ENCODE measurements at regions not wholly inside any gene's neighbourhood (a gene's known extent, or its start where the extent isn't known, plus 50 kb on each side); places are given as distances from the start of the nearest gene placed in this dataset.

DNA sequence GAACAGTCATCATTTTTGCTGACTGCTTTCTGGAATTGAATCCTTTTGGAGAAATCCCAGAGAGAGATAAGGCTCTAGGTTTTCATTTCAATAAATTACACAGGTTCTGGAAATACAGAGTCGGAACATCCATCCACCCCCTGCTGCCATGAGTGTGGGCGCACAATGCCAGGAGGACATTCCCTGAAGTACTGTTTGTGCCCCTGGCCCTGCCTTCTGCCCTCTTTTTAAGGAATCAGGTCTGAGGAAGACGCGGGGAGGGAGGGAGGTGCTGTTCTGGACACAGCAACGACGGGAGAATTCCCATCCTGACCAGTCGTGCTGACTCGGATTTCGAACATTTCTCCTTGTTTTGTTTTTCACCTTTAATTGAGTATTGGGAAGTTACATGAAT, 69.0 kb downstream of the SEC61G start:
- Histone ChIP-seq H3K27ac (ENCODE audit: low read length, poor library complexity, severe bottlenecking) (no peak overlapping the region), H2AK5ac (ENCODE audit: low read length, severe bottlenecking) (no peak overlapping the region), H2AFZ (ENCODE audit: low read depth, low read length) (no peak overlapping the region), H3K23ac (ENCODE audit: low read length in 2 of 2) (no peak overlapping the region), H3K4me3 (ENCODE audit: insufficient read depth in 1 of 2, low read depth in 1 of 2, low read length in 2 of 2) (no peak overlapping the region), H3K27me3 (ENCODE audit: control insufficient read depth in 1 of 2, insufficient read depth in 1 of 2, low read length in 2 of 2) (no peaks in the 10 kb centered on the region), H4K8ac (ENCODE audit: low read length) (no peak overlapping the region), H3K14ac (ENCODE audit: low read length in 2 of 2) (no peak overlapping the region), H3K9me3 (ENCODE audit: control insufficient read depth, low read length) (no peaks in the 10 kb centered on the region), H3K18ac (ENCODE audit: low read depth in 1 of 2, low read length in 2 of 2) (no peak overlapping the region), H3K36me3 (ENCODE audit: control insufficient read depth in 1 of 2, insufficient read depth in 2 of 2, low read depth in 1 of 2, low read length in 2 of 2) (no peaks in the 10 kb centered on the region), H4K91ac (ENCODE audit: low read length) (no peak overlapping the region), H3K4ac (ENCODE audit: low read depth in 1 of 2, low read length in 2 of 2) (no peak overlapping the region), H2BK120ac (ENCODE audit: low read depth, low read length) (no peak overlapping the region), H2BK5ac (ENCODE audit: low read depth, low read length, poor library complexity, severe bottlenecking) (no peak overlapping the region), H2BK15ac (ENCODE audit: low read depth, poor library complexity, severe bottlenecking) (no peak overlapping the region), H2BK12ac (ENCODE audit: low read length in 2 of 2) (no peak overlapping the region), H3K9ac (ENCODE audit: low read length) (no peak overlapping the region), H3K79me1 (replicated peaks; ENCODE audit: low read length, poor library complexity, severe bottlenecking) (no peaks in the 10 kb centered on the region), H3K4me2 (ENCODE audit: low read length, poor library complexity, severe bottlenecking) (no peak overlapping the region), H3K4me1 (ENCODE audit: control insufficient read depth, insufficient read depth, low read depth, low read length) (no peaks in the 10 kb centered on the region)
- WGBS, result 69% methylated on average over 9 of the region's 9 CpGs
- no peak for DNase-seq

DNA sequence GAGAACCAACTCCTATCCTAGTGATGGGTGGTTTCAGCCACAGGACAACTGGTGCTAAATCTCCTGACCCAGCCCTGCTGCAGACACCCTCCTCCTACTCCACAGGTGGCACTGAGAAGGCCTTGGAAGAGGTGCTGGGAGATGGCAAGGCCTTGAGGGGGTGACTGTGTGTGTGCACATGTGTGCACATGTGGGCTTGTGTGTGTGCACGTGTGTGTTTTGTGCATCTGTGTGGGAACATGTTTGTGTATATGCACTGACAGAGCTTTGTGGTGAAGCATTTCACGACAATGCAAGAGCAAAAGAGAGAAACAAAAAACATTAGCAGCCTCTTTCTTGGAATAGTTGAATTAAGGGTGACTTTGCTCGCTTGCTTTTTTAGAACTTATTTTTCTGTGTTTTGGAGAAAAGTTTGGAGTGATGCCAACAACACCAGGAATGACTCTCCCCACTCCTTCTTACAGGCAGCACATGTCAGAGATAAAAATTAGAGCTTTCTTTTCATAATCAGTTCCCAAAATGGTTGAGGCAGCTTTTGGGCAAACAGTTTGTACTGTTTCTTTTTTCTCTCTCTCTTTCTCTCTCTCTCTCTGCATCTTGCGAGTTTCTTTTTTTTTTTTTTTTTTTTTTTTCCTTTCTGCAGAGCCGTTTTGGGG, 69.5 kb downstream of the SEC61G start:
- H2BK15ac ChIP-seq (ENCODE audit: low read depth, poor library complexity, severe bottlenecking), result no peak overlapping the region
- no peak overlapping the region for H3K27ac ChIP-seq (ENCODE audit: low read length, poor library complexity, severe bottlenecking)
- no peak overlapping the region for H3K4me3 ChIP-seq (ENCODE audit: insufficient read depth in 1 of 2, low read depth in 1 of 2, low read length in 2 of 2)
- no peak overlapping the region for H2AFZ ChIP-seq (ENCODE audit: low read depth, low read length)
- no peak overlapping the region for H2AK5ac ChIP-seq (ENCODE audit: low read length, severe bottlenecking)
- H3K9me3 ChIP-seq (ENCODE audit: control insufficient read depth, low read length), result no peaks in the 10 kb centered on the region
- DNase-seq, result no peak
- H2BK12ac ChIP-seq (ENCODE audit: low read length in 2 of 2), result no peak overlapping the region
- no peaks in the 10 kb centered on the region for H3K27me3 ChIP-seq (ENCODE audit: control insufficient read depth in 1 of 2, insufficient read depth in 1 of 2, low read length in 2 of 2)
- H4K91ac ChIP-seq (ENCODE audit: low read length), result no peak overlapping the region
- H3K4me2 ChIP-seq (ENCODE audit: low read length, poor library complexity, severe bottlenecking), result no peak overlapping the region
- no peak overlapping the region for H4K8ac ChIP-seq (ENCODE audit: low read length)
- WGBS, result 78% methylated on average over 2 of the region's 5 CpGs
- no peak overlapping the region for H2BK5ac ChIP-seq (ENCODE audit: low read depth, low read length, poor library complexity, severe bottlenecking)
- H3K79me1 ChIP-seq (replicated peaks; ENCODE audit: low read length, poor library complexity, severe bottlenecking), result no peaks in the 10 kb centered on the region
- H3K18ac ChIP-seq (ENCODE audit: low read depth in 1 of 2, low read length in 2 of 2), result no peak overlapping the region
- H3K4me1 ChIP-seq (ENCODE audit: control insufficient read depth, insufficient read depth, low read depth, low read length), result no peaks in the 10 kb centered on the region
- H2BK120ac ChIP-seq (ENCODE audit: low read depth, low read length), result no peak overlapping the region
- no peak overlapping the region for H3K23ac ChIP-seq (ENCODE audit: low read length in 2 of 2)
- no peak overlapping the region for H3K14ac ChIP-seq (ENCODE audit: low read length in 2 of 2)
- no peak overlapping the region for H3K4ac ChIP-seq (ENCODE audit: low read depth in 1 of 2, low read length in 2 of 2)
- H3K9ac ChIP-seq (ENCODE audit: low read length), result no peak overlapping the region
- no peaks in the 10 kb centered on the region for H3K36me3 ChIP-seq (ENCODE audit: control insufficient read depth in 1 of 2, insufficient read depth in 2 of 2, low read depth in 1 of 2, low read length in 2 of 2)

DNA sequence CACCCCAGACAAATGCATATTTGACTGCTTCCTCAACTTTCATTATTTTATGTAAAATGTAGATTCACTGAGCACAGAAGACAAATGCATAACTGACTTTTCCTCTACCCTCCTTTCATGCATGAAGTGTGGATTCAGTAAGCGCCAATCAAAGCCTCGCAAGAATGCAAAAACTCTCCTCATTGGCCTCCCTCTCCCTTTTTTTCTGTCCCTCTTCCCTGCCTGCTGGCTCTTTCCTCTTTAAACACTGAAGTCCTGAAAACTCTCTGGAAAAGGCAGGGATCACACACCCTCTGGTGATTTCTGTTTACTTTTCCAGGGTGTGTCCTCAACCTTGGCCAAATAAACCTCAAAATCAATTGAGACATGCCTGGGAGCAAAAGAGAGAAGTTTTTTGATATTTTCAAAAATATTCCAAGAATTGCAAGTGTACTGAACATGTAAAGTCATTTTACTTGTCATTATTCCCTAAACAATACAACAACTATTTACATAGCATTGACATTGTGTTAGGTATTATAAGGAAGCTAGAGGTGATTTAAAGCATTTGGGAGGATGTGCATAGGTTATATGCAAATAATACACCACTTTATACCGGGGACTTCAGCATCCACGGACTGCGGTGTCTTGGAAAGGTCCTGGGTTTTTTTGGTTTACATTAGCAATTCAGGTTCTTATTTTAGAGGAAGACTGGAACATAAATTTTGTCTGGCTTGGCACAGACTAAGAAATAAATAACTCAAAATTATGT, 71.4 kb downstream of the SEC61G start:
- Histone ChIP-seq H3K27me3 (ENCODE audit: control insufficient read depth in 1 of 2, insufficient read depth in 1 of 2, low read length in 2 of 2) (no peaks in the 10 kb centered on the region), H3K18ac (ENCODE audit: low read depth in 1 of 2, low read length in 2 of 2) (no peak overlapping the region), H3K9me3 (ENCODE audit: control insufficient read depth, low read length) (no peaks in the 10 kb centered on the region), H2BK15ac (ENCODE audit: low read depth, poor library complexity, severe bottlenecking) (no peak overlapping the region), H3K27ac (ENCODE audit: low read length, poor library complexity, severe bottlenecking) (no peak overlapping the region), H3K9ac (ENCODE audit: low read length) (no peak overlapping the region), H2AFZ (ENCODE audit: low read depth, low read length) (no peak overlapping the region), H4K8ac (ENCODE audit: low read length) (no peak overlapping the region), H3K4ac (ENCODE audit: low read depth in 1 of 2, low read length in 2 of 2) (no peak overlapping the region), H3K4me2 (ENCODE audit: low read length, poor library complexity, severe bottlenecking) (no peak overlapping the region), H3K36me3 (ENCODE audit: control insufficient read depth in 1 of 2, insufficient read depth in 2 of 2, low read depth in 1 of 2, low read length in 2 of 2) (no peaks in the 10 kb centered on the region), H3K23ac (ENCODE audit: low read length in 2 of 2) (no peak overlapping the region), H3K79me1 (replicated peaks; ENCODE audit: low read length, poor library complexity, severe bottlenecking) (no peaks in the 10 kb centered on the region), H3K4me1 (ENCODE audit: control insufficient read depth, insufficient read depth, low read depth, low read length) (no peaks in the 10 kb centered on the region), H3K14ac (ENCODE audit: low read length in 2 of 2) (no peak overlapping the region), H2BK5ac (ENCODE audit: low read depth, low read length, poor library complexity, severe bottlenecking) (no peak overlapping the region), H2AK5ac (ENCODE audit: low read length, severe bottlenecking) (no peak overlapping the region), H4K91ac (ENCODE audit: low read length) (no peak overlapping the region), H2BK120ac (ENCODE audit: low read depth, low read length) (no peak overlapping the region), H2BK12ac (ENCODE audit: low read length in 2 of 2) (no peak overlapping the region), H3K4me3 (ENCODE audit: insufficient read depth in 1 of 2, low read depth in 1 of 2, low read length in 2 of 2) (no peak overlapping the region)
- DNase-seq, result no peak
- 85% methylated on average over 3 of the region's 5 CpGs for WGBS

DNA sequence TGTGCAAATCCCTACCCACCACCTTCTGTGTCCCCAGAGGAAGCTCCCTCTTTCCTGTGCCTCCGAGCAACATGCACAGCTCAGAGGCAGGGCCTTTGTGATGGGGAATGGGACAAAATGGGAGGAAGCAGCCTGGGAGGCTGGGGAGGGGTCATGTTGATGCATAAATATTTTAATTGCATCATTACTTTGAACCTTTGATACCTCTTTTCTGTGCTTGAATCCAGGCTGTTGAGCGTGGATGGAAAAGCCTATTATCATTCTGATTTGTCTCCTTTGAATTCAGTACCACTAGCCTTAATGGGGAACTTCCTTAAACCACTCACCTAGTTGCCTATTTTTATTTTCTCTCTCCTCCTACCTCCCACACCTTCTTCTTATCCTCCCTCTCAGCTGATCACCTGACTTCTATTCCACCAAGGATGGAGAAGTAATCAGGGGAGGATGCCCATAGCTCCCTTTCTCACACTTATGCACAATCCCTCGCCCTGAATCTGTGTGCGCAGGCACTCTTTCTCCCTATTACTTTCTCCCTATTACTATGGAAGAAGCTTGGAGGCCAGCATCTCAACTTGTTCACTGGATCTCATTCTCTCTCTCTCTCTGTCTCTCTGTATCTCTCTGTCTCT, 78.5 kb downstream of the SEC61G start:
- no peak overlapping the region for H3K14ac ChIP-seq (ENCODE audit: low read length in 2 of 2)
- H3K27me3 ChIP-seq (ENCODE audit: control insufficient read depth in 1 of 2, insufficient read depth in 1 of 2, low read length in 2 of 2), result no peaks in the 10 kb centered on the region
- no peak overlapping the region for H3K4me2 ChIP-seq (ENCODE audit: low read length, poor library complexity, severe bottlenecking)
- no peak overlapping the region for H2AK5ac ChIP-seq (ENCODE audit: low read length, severe bottlenecking)
- H2BK5ac ChIP-seq (ENCODE audit: low read depth, low read length, poor library complexity, severe bottlenecking), result no peak overlapping the region
- H3K9ac ChIP-seq (ENCODE audit: low read length), result no peak overlapping the region
- no peaks in the 10 kb centered on the region for H3K9me3 ChIP-seq (ENCODE audit: control insufficient read depth, low read length)
- 44% methylated on average over 3 of the region's 4 CpGs for WGBS
- H2BK120ac ChIP-seq (ENCODE audit: low read depth, low read length), result no peak overlapping the region
- DNase-seq, result no peak
- no peak overlapping the region for H2AFZ ChIP-seq (ENCODE audit: low read depth, low read length)
- no peak overlapping the region for H2BK15ac ChIP-seq (ENCODE audit: low read depth, poor library complexity, severe bottlenecking)
- no peak overlapping the region for H2BK12ac ChIP-seq (ENCODE audit: low read length in 2 of 2)
- no peak overlapping the region for H3K4ac ChIP-seq (ENCODE audit: low read depth in 1 of 2, low read length in 2 of 2)
- H3K79me1 ChIP-seq (replicated peaks; ENCODE audit: low read length, poor library complexity, severe bottlenecking), result no peaks in the 10 kb centered on the region
- no peaks in the 10 kb centered on the region for H3K36me3 ChIP-seq (ENCODE audit: control insufficient read depth in 1 of 2, insufficient read depth in 2 of 2, low read depth in 1 of 2, low read length in 2 of 2)
- H4K91ac ChIP-seq (ENCODE audit: low read length), result no peak overlapping the region
- H3K27ac ChIP-seq (ENCODE audit: low read length, poor library complexity, severe bottlenecking), result no peak overlapping the region
- no peak overlapping the region for H3K4me3 ChIP-seq (ENCODE audit: insufficient read depth in 1 of 2, low read depth in 1 of 2, low read length in 2 of 2)
- H4K8ac ChIP-seq (ENCODE audit: low read length), result no peak overlapping the region
- H3K23ac ChIP-seq (ENCODE audit: low read length in 2 of 2), result no peak overlapping the region
- no peaks in the 10 kb centered on the region for H3K4me1 ChIP-seq (ENCODE audit: control insufficient read depth, insufficient read depth, low read depth, low read length)
- H3K18ac ChIP-seq (ENCODE audit: low read depth in 1 of 2, low read length in 2 of 2), result no peak overlapping the region
